ENCODE measurements at regions not wholly inside any gene's neighbourhood (a gene's known extent, or its start where the extent isn't known, plus 50 kb on each side); places are given as distances from the start of the nearest gene placed in this dataset.

DNA sequence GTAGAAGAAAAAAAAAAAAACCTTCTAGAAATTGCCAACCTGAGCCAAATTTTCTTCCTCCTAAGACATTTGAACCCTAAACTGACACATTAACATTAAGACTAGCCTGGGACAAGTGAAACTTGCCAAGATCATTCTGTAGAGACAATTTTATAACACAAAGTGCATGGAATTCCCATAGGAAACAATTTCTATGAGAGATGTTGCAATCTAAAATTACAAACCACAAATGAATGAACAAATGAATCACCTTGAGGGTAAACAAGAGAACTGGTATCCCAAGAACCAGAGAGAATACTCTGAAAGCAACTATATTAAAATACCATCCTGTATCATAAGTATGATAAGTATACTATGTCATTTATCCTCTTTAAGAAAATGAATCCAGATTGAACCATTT is 165.3 kb downstream of the DICER1 start:
- no peak for TF ChIP-seq POLR2A (IDR thresholded peaks at IDR 0.05)
- TF ChIP-seq, protein P1, sequence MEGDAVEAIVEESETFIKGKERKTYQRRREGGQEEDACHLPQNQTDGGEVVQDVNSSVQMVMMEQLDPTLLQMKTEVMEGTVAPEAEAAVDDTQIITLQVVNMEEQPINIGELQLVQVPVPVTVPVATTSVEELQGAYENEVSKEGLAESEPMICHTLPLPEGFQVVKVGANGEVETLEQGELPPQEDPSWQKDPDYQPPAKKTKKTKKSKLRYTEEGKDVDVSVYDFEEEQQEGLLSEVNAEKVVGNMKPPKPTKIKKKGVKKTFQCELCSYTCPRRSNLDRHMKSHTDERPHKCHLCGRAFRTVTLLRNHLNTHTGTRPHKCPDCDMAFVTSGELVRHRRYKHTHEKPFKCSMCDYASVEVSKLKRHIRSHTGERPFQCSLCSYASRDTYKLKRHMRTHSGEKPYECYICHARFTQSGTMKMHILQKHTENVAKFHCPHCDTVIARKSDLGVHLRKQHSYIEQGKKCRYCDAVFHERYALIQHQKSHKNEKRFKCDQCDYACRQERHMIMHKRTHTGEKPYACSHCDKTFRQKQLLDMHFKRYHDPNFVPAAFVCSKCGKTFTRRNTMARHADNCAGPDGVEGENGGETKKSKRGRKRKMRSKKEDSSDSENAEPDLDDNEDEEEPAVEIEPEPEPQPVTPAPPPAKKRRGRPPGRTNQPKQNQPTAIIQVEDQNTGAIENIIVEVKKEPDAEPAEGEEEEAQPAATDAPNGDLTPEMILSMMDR (IDR thresholded peaks at IDR 0.05): no peak

Data from thyroid gland (tissue), 4 donors.